Stimulated activated naive CD8-positive, alpha-beta T cell treated with anti-CD3 and anti-CD28 coated beads, Interleukin-15, Interleukin-2, amounts not matched to agents 100 ng/mL and 50 ng/mL, for 24 hours (primary cell): ENCODE measurements at regions not wholly inside any gene's neighbourhood (a gene's known extent, or its start where the extent isn't known, plus 50 kb on each side); places are given as distances from the start of the nearest gene placed in this dataset.
"Not testable (repeated sequence)": the region's sequence is repeated elsewhere in the genome, so short reads cannot be mapped to it uniquely, and the experiment has no call there.

Source experiments
- H3K27ac Mint-ChIP-seq: one replicate; pipeline ENCODE4 v1.8.0; 2021; ENCODE audit warnings: mild to moderate bottlenecking, mixed read lengths
- H3K27me3 Mint-ChIP-seq: one replicate; pipeline ENCODE4 v1.8.0; 2021; ENCODE audit warnings: mixed read lengths
- H3K36me3 Mint-ChIP-seq: one replicate; pipeline ENCODE4 v1.8.0; 2021; ENCODE audit warnings: low read depth, mixed read lengths
- H3K4me1 Mint-ChIP-seq: one replicate; pipeline ENCODE4 v1.8.0; 2021; ENCODE audit warnings: low read depth, mixed read lengths
- H3K4me3 Mint-ChIP-seq: one replicate; pipeline ENCODE4 v1.8.0; 2021; ENCODE audit warnings: mild to moderate bottlenecking, mixed read lengths
- H3K9me3 Mint-ChIP-seq: one replicate; pipeline ENCODE4 v1.8.0; 2021; ENCODE audit warnings: mixed read lengths

DNA sequence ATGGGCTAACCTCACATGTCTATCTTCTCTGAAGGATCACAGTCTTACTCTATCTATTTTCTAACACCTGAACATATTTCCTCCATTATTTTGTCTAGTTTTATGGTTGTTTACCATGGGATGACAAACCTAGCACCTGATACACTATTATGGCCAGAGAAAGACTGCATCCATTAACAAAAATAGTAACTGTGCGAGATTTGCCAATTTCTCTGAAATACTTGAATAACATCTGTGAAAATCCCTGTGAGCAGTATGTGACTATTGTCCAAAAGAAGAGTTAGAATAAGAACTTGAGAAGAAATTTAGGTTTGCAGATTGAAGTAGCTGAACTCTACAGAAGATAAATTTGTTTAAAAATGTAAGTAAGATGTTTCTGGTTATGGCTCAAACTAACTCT, 142.0 kb upstream of the CDH11 start:
- H3K9me3 Mint-ChIP-seq = peaks cover 24% of the 10 kb centered on the region
- no peaks in the 10 kb centered on the region for H3K4me1 Mint-ChIP-seq
- H3K27me3 Mint-ChIP-seq = no peaks in the 10 kb centered on the region
- H3K36me3 Mint-ChIP-seq = no peaks in the 10 kb centered on the region
- H3K4me3 Mint-ChIP-seq = no peak overlapping the region
- H3K27ac Mint-ChIP-seq = no peak overlapping the region

- Mint-ChIP-seq H3K9me3 (peaks cover 14% of the 10 kb centered on the region), H3K27ac (no peak overlapping the region), H3K4me3 (no peak overlapping the region), H3K36me3 (no peaks in the 10 kb centered on the region), H3K27me3 (no peaks in the 10 kb centered on the region), H3K4me1 (no peaks in the 10 kb centered on the region)
These were observed 138.9 kb upstream of the CDH11 start for GRCh38 chr16:65260746-65261145.

DNA sequence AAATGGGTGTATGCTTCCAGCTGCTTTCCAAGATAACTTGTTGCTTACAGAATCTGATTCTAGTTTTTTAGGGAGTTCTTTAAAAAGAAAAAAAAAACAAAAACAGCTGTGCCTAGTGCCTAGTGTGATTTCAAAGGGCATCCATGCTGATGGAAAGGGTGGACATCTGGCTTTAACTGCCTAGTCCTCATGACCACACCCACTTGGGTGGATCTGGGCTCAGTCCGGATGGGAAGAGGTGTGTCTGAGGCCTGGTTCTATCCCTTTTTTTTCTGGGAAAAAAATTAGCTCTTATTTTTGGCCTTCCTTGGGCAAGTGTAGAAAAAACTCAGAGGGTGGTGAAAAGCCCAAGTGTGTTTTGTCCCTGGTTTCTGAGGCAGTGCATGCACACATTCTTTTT, 132.3 kb upstream of the CDH11 start:
- no peaks in the 10 kb centered on the region for H3K36me3 Mint-ChIP-seq
- H3K9me3 Mint-ChIP-seq = peaks cover 7% of the 10 kb centered on the region
- no peak overlapping the region for H3K4me3 Mint-ChIP-seq
- H3K27ac Mint-ChIP-seq = no peak overlapping the region
- H3K27me3 Mint-ChIP-seq = no peaks in the 10 kb centered on the region
- no peaks in the 10 kb centered on the region for H3K4me1 Mint-ChIP-seq

- H3K27ac Mint-ChIP-seq = no peak overlapping the region
- no peaks in the 10 kb centered on the region for H3K36me3 Mint-ChIP-seq
- H3K9me3 Mint-ChIP-seq = peaks cover 5% of the 10 kb centered on the region
- H3K4me3 Mint-ChIP-seq = no peak overlapping the region
- no peaks in the 10 kb centered on the region for H3K27me3 Mint-ChIP-seq
- H3K4me1 Mint-ChIP-seq = no peaks in the 10 kb centered on the region
These were observed 127.9 kb upstream of the CDH11 start for GRCh38 chr16:65249768-65250167.

DNA sequence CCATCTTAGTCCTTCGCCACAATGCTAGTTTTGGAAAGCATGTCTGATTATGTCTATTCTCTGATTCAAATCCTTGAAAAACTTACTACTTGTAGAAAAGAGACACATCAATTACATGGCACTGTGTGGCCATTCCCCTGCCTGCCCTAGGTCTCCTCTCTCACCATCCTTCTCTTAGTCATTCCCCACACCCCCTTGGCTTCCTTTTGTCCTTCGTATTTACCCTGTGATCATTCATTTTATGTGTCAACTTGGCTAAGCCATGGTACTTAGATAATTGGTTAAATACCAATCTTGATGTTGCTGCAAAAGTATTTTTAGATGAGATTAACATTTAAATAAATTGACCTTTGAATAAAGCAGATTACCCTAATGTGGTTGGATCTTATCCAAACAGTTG, 122.9 kb upstream of the CDH11 start:
- Mint-ChIP-seq H3K9me3 (peaks cover 6% of the 10 kb centered on the region), H3K27me3 (no peaks in the 10 kb centered on the region), H3K36me3 (no peaks in the 10 kb centered on the region), H3K27ac (no peak overlapping the region), H3K4me3 (no peak overlapping the region), H3K4me1 (no peaks in the 10 kb centered on the region)

DNA sequence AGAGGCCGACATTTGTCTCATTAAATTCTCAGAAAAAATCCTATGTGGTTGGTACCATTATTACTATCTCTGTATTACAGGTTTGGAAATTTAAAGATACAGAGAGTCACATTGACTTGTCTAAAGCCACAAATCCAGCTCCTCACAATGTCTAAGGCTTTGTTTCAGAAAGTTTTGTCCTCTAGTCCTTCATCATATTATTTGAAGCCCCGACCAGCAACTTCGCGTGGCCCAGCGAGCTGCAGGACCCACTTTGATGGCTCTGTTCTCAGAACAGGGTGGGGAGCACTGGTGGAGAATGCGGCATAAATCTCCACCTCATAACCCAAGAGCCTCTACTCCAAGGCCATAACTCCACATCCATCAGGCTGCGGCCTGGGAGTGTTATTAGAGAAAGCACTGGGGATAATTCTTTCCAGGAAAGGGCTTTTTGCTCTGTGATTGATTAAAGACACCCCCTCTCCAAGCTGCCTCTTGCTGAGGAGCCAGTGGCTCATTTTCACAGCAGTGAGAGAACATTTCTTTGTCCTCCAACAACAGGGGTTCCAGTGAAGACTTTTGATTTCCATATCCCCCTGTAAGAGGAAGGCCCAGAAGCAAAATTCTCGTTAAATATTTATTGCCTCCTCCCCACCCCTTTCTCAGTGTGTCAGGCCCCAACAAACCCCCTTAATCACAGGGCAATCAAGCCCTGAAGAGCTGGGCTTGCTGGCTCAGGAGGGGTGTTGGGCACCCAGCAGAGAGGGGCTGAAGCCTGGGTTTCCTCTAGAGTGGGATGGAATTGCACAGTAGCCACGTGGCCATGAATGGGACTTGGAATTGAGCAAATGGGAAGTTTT, 113.7 kb upstream of the CDH11 start:
- H3K9me3 Mint-ChIP-seq = peaks cover 11% of the 10 kb centered on the region
- no peaks in the 10 kb centered on the region for H3K27me3 Mint-ChIP-seq
- no peaks in the 10 kb centered on the region for H3K36me3 Mint-ChIP-seq
- H3K27ac Mint-ChIP-seq = no peak overlapping the region
- H3K4me1 Mint-ChIP-seq = no peaks in the 10 kb centered on the region
- no peak overlapping the region for H3K4me3 Mint-ChIP-seq

- not testable (repeated sequence) for H3K27ac Mint-ChIP-seq, H3K9me3 Mint-ChIP-seq, H3K36me3 Mint-ChIP-seq, H3K4me1 Mint-ChIP-seq, H3K27me3 Mint-ChIP-seq, H3K4me3 Mint-ChIP-seq
These were observed 113.0 kb upstream of the CDH11 start for GRCh38 chr16:65234721-65235320.

GRCh38 chr16:65229191-65229662, 107.4 kb upstream of the CDH11 start:
- H3K36me3 Mint-ChIP-seq = no peaks in the 10 kb centered on the region
- H3K4me1 Mint-ChIP-seq = no peaks in the 10 kb centered on the region
- H3K27me3 Mint-ChIP-seq = no peaks in the 10 kb centered on the region
- peaks cover 9% of the 10 kb centered on the region for H3K9me3 Mint-ChIP-seq
- no peak overlapping the region for H3K4me3 Mint-ChIP-seq
- H3K27ac Mint-ChIP-seq = no peak overlapping the region

GRCh38 chr16:65227150-65227835, 105.4 kb upstream of the CDH11 start:
- Mint-ChIP-seq H3K27me3 (no peaks in the 10 kb centered on the region), H3K9me3 (peaks cover 16% of the 10 kb centered on the region), H3K4me3 (no peak overlapping the region), H3K4me1 (no peaks in the 10 kb centered on the region), H3K36me3 (no peaks in the 10 kb centered on the region), H3K27ac (no peak overlapping the region)

DNA sequence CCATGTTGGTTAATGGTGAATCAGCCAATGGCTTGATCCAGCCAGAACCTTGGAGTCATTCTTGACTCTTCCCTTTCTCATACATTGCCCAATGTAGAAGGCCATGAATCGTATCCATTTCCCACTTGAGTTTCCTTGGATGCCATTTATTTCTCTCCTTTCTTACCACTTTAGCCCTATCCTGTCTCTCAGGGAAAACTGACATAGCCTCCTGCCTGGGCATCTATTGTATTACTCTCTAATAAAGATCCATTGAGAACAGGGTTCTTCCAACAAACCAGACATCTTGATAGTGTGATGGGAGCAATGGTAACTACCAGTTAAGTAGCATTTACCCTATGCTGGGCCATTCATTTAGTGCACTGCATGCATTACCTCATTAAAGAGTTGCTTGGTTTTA, 104.2 kb upstream of the CDH11 start:
- H3K27ac Mint-ChIP-seq = no peak overlapping the region
- peaks cover 13% of the 10 kb centered on the region for H3K9me3 Mint-ChIP-seq
- no peaks in the 10 kb centered on the region for H3K36me3 Mint-ChIP-seq
- no peak overlapping the region for H3K4me3 Mint-ChIP-seq
- H3K27me3 Mint-ChIP-seq = no peaks in the 10 kb centered on the region
- H3K4me1 Mint-ChIP-seq = no peaks in the 10 kb centered on the region

DNA sequence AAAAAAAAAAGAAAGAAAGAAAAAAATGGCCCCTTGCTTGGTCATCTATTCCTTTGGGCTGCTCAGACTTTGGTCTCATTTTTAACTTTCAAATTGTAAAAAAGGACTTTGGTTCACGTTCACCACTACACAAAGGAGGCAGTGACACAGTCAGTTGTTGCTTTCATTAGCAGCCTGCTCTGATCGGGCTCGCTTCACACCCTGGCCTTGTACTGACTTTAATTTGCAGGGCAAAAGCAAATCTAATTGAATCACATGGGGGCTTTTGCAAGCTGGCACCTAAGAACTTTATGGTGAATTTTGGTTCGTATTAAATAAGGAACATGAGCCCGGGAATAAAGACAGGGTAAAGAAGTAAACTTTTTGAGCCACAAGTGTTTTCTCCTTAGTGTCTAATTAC, 103.6 kb upstream of the CDH11 start:
- H3K9me3 Mint-ChIP-seq = peaks cover 13% of the 10 kb centered on the region
- H3K4me3 Mint-ChIP-seq = no peak overlapping the region
- H3K27me3 Mint-ChIP-seq = no peaks in the 10 kb centered on the region
- H3K4me1 Mint-ChIP-seq = no peaks in the 10 kb centered on the region
- no peaks in the 10 kb centered on the region for H3K36me3 Mint-ChIP-seq
- H3K27ac Mint-ChIP-seq = no peak overlapping the region

DNA sequence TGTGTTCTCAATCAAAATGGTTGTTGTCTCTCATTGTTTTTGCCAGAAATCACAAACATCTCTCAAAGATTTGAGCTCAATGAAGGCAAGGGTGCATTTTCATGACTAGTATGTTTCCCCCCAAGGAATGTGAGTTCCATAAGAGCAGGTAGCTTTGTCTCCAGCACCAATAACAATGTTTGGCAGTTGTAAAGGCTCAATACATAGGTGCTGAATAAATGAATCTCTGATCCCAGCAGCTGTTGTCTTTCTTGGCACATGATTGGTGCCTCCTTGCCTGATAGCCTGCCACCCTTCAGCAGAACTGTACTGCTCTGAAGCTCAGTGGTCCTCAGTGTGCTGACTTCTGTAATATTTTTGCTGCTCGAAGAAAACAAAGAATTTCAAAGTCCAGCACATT, 103.1 kb upstream of the CDH11 start:
- Mint-ChIP-seq H3K27ac (no peak overlapping the region), H3K4me1 (no peaks in the 10 kb centered on the region)

DNA sequence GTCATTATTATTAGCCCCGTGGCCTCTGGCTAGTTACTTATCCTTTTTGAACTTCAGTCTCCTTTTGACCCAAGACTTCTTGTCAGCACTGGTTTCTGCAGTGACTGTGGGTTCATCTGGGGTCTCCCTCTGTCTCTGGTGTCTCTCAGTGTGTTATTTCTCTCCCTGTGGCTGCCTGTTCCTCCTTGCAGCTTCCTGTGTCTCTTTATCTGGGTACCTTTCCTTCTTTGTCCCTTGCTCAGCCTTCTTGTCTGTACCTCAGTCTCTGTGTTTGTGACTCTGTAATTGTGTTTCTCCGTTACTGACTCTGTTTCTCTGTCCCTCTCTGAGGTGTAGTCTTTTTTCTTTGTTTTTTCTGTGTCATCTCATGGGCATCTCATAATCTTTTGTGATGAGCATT, 102.6 kb upstream of the CDH11 start:
- Mint-ChIP-seq H3K4me1 (no peaks in the 10 kb centered on the region), H3K27ac (no peak overlapping the region), H3K27me3 (no peaks in the 10 kb centered on the region), H3K36me3 (no peaks in the 10 kb centered on the region), H3K4me3 (no peak overlapping the region), H3K9me3 (peaks cover 13% of the 10 kb centered on the region)

More for the DNA sequence above, 103.1 kb upstream of the CDH11 start:
- Mint-ChIP-seq H3K36me3 (no peaks in the 10 kb centered on the region), H3K27me3 (no peaks in the 10 kb centered on the region), H3K9me3 (peaks cover 13% of the 10 kb centered on the region), H3K4me3 (no peak overlapping the region)

DNA sequence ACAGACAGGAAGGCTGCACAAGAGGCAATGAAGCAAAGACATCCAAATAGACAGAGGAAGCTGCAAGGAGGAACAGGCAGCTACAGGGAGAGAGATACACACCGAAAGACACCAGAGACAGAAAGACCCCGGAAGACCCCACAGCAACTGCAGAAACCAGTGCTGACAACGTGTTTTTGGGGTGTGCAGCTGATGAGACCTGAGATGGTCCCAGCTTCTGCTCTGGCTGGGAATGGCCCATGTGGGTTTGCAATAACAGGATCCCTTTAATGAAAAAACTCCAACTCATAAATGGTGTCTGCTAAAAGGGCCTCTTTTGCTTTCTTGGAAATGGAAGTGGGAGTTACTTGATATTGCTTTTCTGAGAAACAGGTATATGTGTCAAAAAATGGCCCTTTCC, 101.5 kb upstream of the CDH11 start:
- no peak overlapping the region for H3K27ac Mint-ChIP-seq

DNA sequence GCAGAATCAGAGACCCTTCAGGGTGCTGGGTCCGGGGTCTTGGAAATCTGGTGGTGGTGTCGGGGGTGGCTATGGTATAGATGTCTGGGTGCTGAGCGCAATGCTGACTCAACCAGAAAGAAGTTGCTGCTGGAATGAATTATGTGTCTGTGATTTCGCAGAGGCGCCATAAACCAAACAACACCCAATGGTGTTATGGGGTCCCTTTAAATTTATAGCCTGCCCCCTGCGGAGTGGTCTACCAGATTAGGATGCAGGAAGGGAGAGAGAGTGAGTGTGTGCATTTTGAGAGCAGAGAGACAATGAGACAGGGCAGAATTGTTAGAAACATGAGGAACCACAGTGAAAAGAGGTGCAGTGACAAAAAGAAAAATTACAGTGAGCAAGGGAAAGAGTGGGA, 100.7 kb upstream of the CDH11 start:
- no peaks in the 10 kb centered on the region for H3K27me3 Mint-ChIP-seq
- no peaks in the 10 kb centered on the region for H3K36me3 Mint-ChIP-seq

More for the DNA sequence above, 101.5 kb upstream of the CDH11 start:
- Mint-ChIP-seq H3K9me3 (peaks cover 13% of the 10 kb centered on the region), H3K4me3 (no peak overlapping the region), H3K4me1 (no peaks in the 10 kb centered on the region), H3K27me3 (no peaks in the 10 kb centered on the region), H3K36me3 (no peaks in the 10 kb centered on the region)

More for the DNA sequence above, 100.7 kb upstream of the CDH11 start:
- Mint-ChIP-seq H3K9me3 (peaks cover 13% of the 10 kb centered on the region), H3K4me1 (no peaks in the 10 kb centered on the region), H3K4me3 (no peak overlapping the region), H3K27ac (no peak overlapping the region)
